AG04450 (cell line): ENCODE measurements at regions not wholly inside any gene's neighbourhood (a gene's known extent, or its start where the extent isn't known, plus 50 kb on each side); places are given as distances from the start of the nearest gene placed in this dataset.

Source experiments
- CTCF ChIA-PET: fragments of 300-600, 350-600 bp; formaldehyde crosslinking; extraction: SDS; loops from one replicate; lab custom pipeline; 2022; ENCODE audit warnings: antibody characterized with exemption, inconsistent platforms; lab: Charles Lee
- POLR2A ChIA-PET: fragments of 350-600 bp; formaldehyde crosslinking; extraction: SDS; loops from one replicate; lab custom pipeline; 2021; ENCODE audit warnings: antibody characterized with exemption, inconsistent platforms; lab: Yijun Ruan, JAX
- DNase-seq: peaks from one replicate; pipeline ENCODE4 v3.0.0-alpha.2; 2011; ENCODE audit warnings: low read depth, low spot score
- H3K27ac ChIP-seq: one replicate; pipeline ENCODE4 v1.5.1; 2012; ENCODE audit warnings: low read depth, low read length, control low read depth
- H3K27me3 ChIP-seq: one replicate; pipeline ENCODE4 v1.6.0; 2012; ENCODE audit warnings: low read length; ENCODE audit not compliant: control insufficient read depth, insufficient read depth
- H3K4me3 ChIP-seq: 2 replicates; pipeline ENCODE4 v1.5.1; 2011; ENCODE audit warnings: mild to moderate bottlenecking, low read depth, low read length, control low read depth
- H3K9me3 ChIP-seq: 2 replicates; pipeline ENCODE4 v1.5.1; 2012; ENCODE audit warnings: low read length; ENCODE audit not compliant: control insufficient read depth, insufficient read depth
- CTCF ChIP-seq: IDR thresholded peaks from 2 replicates; pipeline ENCODE4 v1.5.1; 2011; ENCODE audit warnings: low read depth, low read length, control low read depth, inconsistent platforms

- H3K9me3 ChIP-seq = no peaks in the 10 kb centered on the region
- no peak overlapping the region for H3K4me3 ChIP-seq
- H3K27ac ChIP-seq = no peak overlapping the region
- no peaks in the 10 kb centered on the region for H3K27me3 ChIP-seq
- TF ChIP-seq CTCF = no peak
- ChIA-PET CTCF (no interaction called here), POLR2A (no interaction called here)
- DNase-seq = no peak
Observed at GRCh38 chr1:81600878-81601622, 199.7 kb upstream of the ADGRL2 start.

DNA sequence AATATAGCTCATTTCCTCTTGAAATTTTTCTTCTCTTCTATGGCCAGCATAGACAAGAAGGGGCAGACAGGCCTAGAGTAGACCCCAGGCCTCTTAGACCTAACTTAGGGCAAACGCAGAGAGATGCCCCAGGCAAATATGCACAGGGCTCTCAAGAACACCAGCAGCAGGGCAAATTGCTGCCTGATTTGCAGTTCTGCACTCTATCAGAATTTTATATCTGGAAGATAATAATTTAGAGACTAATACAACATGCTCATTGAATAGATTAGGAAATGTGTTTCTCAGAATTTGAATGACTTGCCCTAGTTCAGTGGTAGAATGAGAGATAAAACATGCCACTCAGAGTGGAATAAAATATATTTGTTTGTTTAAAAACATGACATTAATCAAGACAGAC is 200.4 kb upstream of the ADGRL2 start:
- ChIA-PET CTCF (interaction anchor here (0.6 kb wide), 1 partner anchor 12 kb away, joined by 3 read pairs; no protein-coding TSS in a partner anchor), POLR2A (no interaction called here)
- Histone ChIP-seq H3K9me3 (no peaks in the 10 kb centered on the region), H3K27me3 (no peaks in the 10 kb centered on the region), H3K27ac (no peak overlapping the region), H3K4me3 (no peak overlapping the region)
- no peak for TF ChIP-seq CTCF
- no peak for DNase-seq

DNA sequence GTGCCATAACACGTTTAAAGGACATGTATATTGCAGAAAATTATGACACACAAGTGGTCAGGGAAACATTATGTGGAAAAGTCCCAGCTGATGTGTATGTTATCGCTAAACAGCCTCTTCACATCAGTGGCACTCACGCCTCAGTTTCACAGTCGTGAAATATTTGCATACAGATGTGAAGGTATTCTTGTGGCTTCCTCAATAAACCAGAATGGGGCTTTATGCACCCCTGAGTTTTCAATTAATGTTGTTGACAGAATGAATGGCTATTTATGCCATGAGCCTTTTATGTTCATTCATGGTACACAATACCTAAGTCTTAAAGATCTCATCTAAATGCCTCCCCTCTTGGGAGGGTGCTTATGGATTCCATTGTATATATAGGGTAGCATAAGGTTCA is 202.1 kb upstream of the ADGRL2 start:
- TF ChIP-seq CTCF = no peak
- Histone ChIP-seq H3K9me3 (no peaks in the 10 kb centered on the region), H3K27me3 (no peaks in the 10 kb centered on the region), H3K4me3 (no peak overlapping the region), H3K27ac (no peak overlapping the region)
- ChIA-PET POLR2A (no interaction called here), CTCF (no interaction called here)
- no peak for DNase-seq

DNA sequence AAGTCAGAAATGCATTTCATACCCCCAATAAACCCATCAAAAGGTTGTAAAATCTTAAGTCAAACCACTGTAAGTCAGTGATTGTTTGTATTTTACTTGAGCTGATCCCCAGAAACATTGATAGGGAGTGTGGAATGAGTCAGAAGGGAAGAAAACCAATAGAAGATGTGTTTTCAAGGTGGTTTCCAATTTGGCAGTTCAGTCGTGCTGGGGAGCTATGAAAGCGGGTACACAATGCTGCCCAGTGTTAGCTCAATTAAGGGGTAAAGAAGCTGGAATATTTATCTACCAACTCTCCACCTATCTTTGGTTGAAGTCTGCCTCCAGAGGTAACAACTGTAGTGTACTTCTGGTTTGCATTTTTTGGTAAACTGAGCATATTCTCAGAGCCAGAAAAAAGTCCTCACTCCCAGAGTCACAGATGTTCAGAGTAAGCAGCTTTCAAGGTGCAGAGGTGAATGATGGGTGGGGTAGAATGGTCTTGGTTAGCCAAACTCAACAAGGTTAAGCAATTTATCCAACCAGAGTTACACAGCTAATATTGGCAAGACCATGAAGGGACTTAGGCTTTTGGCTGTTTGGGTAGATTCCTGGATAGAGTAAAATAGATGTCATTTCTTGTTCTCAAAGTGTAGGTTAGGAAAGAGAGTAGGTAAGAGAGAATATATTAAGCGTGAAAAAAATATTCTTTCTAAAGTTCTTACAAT is 202.9 kb upstream of the ADGRL2 start:
- no peak for TF ChIP-seq CTCF
- H3K27me3 ChIP-seq = no peaks in the 10 kb centered on the region
- ChIA-PET CTCF (no interaction called here), POLR2A (no interaction called here)
- DNase-seq = no peak
- no peaks in the 10 kb centered on the region for H3K9me3 ChIP-seq
- no peak overlapping the region for H3K4me3 ChIP-seq
- no peak overlapping the region for H3K27ac ChIP-seq

- Histone ChIP-seq H3K4me3 (no peak overlapping the region), H3K27me3 (no peaks in the 10 kb centered on the region), H3K27ac (no peak overlapping the region), H3K9me3 (no peaks in the 10 kb centered on the region)
- ChIA-PET CTCF (no interaction called here), POLR2A (no interaction called here)
- DNase-seq = no peak
- no peak for TF ChIP-seq CTCF
Observed at GRCh38 chr1:81596341-81596740, 204.4 kb upstream of the ADGRL2 start.
